GM19193 (cell line): ENCODE measurements at regions not wholly inside any gene's neighbourhood (a gene's known extent, or its start where the extent isn't known, plus 50 kb on each side); places are given as distances from the start of the nearest gene placed in this dataset.

Source experiments
- POLR2A ChIP-seq: IDR thresholded peaks from 4 replicates; pipeline ENCODE4 v1.6.1; 2011; ENCODE audit not compliant: insufficient read depth, insufficient read length; ENCODE audit errors: extremely low read depth

GRCh38 chr4:53959343-53960120 lies 104.9 kb downstream of the CHIC2 start:
- TF ChIP-seq POLR2A, result no peak

DNA sequence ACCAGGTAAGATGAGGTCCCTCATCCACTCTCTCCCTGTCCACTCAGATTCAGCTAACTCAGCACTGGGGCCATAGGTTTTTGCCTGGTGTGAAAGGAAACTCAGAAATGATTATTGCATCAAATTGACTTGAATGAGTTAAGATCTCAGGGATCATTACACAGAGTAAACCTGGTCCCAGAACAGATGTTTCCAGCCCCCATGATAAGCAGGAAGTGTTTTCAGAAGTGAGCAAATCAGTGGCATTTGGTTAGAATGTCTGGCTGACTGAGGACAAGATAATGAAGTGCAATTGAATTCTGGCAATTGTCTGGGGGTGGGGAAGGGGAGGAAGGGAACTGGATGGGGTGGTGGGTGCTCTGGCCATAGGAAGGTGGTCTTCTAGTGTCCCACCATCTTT lies 108.0 kb downstream of the CHIC2 start:
- TF ChIP-seq POLR2A, result no peak

DNA sequence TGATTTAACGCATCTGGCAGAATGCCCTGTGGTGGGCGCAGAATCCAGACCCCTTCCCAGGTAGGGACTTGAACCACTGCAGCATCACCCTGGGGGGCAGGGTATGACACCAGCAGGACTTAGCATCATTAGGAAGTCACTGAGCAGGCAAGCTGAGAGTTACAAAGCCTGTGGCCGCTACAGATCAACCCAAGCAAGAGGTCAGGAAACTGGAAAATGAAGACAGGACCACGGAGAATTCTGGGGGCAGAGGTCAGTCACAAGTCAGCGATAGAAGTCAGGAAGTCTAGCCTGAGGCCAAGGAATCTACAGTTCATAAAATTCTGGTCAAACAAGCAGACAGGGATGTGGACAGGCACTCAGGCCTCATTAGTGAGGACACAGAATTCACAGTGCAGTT lies 108.4 kb downstream of the CHIC2 start:
- TF ChIP-seq POLR2A, result no peak

DNA sequence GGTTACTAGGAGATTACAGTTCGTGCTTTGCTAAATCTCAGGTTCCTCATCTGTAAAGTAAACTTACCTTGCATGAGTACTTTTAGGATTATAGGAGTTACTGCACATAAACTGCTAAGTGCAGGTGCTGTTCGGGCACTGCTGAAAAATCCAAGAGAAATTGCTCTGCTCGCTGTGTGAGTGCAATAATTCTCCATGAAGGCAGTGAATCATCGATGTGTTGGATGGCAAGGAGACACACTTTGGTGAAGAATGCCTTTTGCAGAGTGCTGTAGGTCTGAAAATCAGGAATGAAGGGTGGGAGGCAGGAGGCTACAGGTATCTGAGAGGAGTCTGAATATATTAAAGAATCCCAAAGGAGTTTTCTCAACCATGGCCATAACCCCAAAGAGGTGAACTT lies 113.0 kb downstream of the CHIC2 start:
- TF ChIP-seq POLR2A, result no peak

GRCh38 chr4:53943345-53944085 lies 120.9 kb downstream of the CHIC2 start:
- no peak for TF ChIP-seq POLR2A

GRCh38 chr4:53942712-53943111 lies 121.7 kb downstream of the CHIC2 start:
- TF ChIP-seq POLR2A, result no peak

DNA sequence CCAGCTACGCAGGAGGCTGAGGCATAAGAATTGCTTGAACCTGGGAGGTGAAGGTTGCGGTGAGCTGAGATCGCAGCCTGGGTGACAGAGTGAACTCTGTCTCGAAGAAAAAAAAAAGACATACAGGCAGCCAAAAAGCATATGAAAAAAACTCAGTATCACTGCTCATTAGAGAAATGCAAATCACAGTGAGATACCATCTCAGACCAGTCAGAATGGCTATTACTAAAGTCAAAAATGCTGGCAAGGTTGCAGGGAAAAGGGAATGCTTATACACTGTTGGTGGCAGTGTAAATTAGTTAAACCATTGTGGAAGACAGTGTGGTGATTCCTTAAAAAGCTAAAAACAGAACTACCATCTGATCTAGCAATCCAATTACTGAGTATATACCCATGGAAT lies 123.1 kb downstream of the CHIC2 start:
- TF ChIP-seq POLR2A, result no peak

GRCh38 chr4:53937918-53938317 lies 126.5 kb downstream of the CHIC2 start:
- no peak for TF ChIP-seq POLR2A

DNA sequence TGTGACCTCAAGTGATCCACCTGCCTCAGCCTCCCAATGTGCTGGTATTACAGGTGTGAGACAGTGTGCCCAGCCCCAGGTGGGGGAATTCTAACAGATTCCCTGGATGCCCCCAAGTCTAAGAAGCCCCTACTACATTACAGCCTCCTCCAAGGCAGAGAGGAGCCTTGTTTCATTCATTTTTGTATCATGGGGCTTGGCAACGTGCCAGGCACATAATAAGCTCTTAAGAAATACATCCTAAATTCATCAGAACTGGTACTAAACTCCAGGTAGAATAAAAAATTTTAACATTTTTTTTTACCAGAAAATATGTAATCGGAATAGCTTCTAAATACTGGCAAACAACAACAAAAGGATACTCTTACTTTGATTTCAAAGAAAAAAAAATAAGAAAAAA lies 127.1 kb downstream of the CHIC2 start:
- no peak for TF ChIP-seq POLR2A

DNA sequence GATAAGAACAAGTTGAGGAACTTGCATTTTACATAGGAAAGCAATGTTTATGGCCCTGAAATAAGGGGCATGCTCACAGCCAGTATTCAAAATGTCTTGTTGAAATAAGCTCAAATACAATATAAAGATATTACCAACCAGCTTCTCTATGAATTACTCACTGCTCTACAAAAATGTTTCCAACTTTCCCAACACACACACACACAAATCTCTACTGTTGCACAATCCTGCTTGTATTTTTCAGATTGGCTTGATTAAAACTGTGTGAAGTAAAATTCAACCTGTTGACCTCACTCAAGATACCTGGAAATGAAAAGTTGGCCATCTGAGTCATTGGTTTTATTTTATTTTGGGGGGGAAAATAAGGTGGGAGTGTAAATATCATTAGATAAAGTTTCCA lies 128.6 kb downstream of the CHIC2 start:
- no peak for TF ChIP-seq POLR2A

- TF ChIP-seq POLR2A, result no peak
These were observed 131.4 kb downstream of the CHIC2 start for GRCh38 chr4:53932796-53933610.

DNA sequence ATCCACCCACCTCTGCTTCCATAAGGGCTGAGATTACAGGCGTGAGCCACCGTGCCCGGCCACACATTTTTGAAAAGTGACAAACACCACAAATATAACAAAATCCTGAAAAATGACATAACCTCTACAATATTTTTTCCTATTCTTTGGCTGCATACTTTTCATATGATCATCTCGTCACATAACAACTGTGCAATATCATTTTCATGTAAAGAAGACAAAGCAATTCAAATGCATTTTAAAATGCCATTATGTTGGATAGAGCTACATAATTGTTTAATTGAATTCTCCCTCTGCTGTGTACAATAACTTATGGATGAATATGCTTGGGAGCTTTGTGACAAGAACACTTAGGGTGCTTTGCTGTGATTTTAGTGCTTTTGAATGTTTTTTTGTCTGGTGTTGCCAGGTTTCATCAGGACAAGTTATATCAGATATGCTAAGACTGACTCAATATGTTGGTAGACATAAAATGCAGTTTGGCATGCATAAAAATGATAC lies 132.9 kb downstream of the CHIC2 start:
- TF ChIP-seq POLR2A, result no peak

DNA sequence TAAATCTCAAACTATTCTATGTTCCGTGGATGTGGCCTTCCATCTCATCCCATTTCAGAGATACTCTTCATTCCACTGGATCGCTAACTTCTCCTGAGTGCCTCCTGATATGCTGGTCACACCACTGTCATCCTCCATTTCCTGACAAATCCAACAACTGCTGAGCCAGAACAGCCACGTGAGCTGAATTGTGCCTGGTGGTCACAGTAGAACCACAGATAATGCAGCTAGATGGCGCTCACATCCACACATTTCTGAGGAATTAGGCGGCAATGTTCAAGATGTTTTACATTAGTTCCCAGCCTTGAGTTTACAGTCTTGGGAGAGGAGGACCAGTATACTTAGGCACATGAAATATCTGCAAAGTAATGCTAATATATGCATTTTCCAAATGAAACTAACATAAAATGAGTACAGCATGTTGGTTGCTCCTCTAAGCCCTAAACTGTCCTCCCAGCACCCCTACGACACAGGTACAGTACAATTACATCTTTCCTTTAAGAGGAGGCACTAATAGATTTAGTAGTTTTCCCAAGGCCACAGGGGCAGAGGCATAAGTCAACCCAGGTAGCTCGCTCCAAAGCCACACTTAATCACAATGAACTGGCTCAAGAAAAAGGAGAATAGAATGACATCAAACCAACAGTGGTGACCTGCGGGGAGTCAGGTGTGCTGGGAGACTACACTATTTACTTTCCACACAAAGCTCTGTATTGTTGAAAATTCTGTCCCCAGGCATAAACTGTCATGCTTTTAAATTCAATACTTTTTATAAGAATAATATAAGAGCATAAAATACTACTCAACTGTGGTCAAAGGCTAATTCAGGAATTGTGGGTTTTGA lies 134.2 kb downstream of the CHIC2 start:
- TF ChIP-seq POLR2A, result no peak

DNA sequence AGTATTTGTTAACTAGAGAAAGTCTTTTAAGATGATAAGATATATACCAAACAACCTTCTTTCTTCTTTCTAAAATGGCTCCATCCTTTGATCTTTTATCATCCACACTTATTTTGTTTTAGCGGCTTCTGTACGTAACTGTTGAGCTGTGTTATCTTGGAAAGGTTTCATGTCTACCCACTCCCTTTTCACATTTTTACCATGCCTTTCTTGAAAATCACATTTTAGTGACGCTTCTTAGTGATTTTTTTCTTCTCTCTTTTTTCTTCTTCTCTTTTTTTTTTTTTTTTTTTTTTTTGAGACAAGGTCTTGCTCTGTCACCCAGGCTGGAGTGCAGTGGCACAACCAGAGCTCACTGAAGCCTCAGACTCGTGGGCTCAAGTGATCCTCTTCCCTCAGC lies 135.1 kb downstream of the CHIC2 start:
- TF ChIP-seq POLR2A, result no peak

DNA sequence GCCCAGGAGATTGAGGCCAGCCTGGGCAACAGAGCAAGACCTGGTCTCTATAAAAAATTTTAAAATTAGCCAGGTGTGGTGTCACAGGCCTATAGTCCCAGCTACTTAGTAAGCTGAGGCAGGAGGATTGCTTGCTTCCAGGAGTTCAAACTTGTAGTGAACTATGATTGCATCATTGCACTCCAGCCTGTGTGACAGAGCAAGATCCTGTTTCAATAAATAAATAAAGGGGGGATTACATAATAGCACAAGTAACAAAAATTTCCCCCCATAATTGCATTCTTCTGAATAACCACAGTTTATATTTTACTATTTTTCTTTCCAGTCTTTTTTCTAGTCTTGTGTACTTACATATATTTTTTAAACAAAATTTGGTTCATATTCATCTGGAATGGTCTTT lies 135.6 kb downstream of the CHIC2 start:
- no peak for TF ChIP-seq POLR2A

- TF ChIP-seq POLR2A, result no peak
These were observed 139.3 kb downstream of the CHIC2 start for GRCh38 chr4:53925050-53925605.
